GM12878 (cell line): ENCODE measurements at regions not wholly inside any gene's neighbourhood (a gene's known extent, or its start where the extent isn't known, plus 50 kb on each side); places are given as distances from the start of the nearest gene placed in this dataset.

Experiments
- ATAC-seq: fragments of 200-7000 bp; cut with Tn5 transposase; 3 replicates; pipeline ENCODE4 v1.9.1; 2020; ENCODE audit warnings: mild to moderate bottlenecking, moderate library complexity
- BruUV-seq: library from RNA; stranded (reverse); fragments of 400-500 nt; replicated peaks from 2 replicates; lab custom pipeline; 2021; lab: Mats Ljungman, UMichigan
- CTCF ChIA-PET: fragments of 300-600 bp; sonication (Branson Sonifier 250); formaldehyde crosslinking; extraction: SDS; loops from one replicate; lab custom pipeline; 2021; ENCODE audit warnings: inconsistent platforms; lab: Yijun Ruan, JAX
- POLR2A ChIA-PET: fragments of 350-600 bp; formaldehyde crosslinking; extraction: SDS; loops from one replicate; lab custom pipeline; 2021; ENCODE audit warnings: inconsistent platforms; lab: Charles Lee
- RAD21 ChIA-PET: fragments of 300-600 bp; sonication (Branson Sonifier 250); formaldehyde crosslinking; loops from one replicate; lab custom pipeline; 2023; ENCODE audit warnings: antibody characterized with exemption; ENCODE audit not compliant: unreplicated experiment; lab: Charles Lee
- SMC1A ChIA-PET: fragments of 300-600 bp; sonication (Branson Sonifier 250); formaldehyde crosslinking; loops from one replicate; lab custom pipeline; 2023; ENCODE audit not compliant: unreplicated experiment, uncharacterized antibody; lab: Charles Lee
- DNase-seq: peaks from one replicate; pipeline ENCODE4 v3.0.0-alpha.2; 2011; ENCODE audit warnings: low read depth, low spot score
- FAIRE-seq: peaks from 3 replicates; lab custom pipeline; 2011; peaks lifted over from hg19 to GRCh38; lab: Jason Lieb, UNC
- H2AFZ ChIP-seq: 2 replicates; pipeline ENCODE4 v1.6.0; 2011; ENCODE audit warnings: low read depth, low read length, control low read depth; ENCODE audit not compliant: control insufficient read depth
- H3K27ac ChIP-seq: 2 replicates; pipeline ENCODE4 v1.5.1; 2011; ENCODE audit warnings: control low read depth; ENCODE audit not compliant: control insufficient read depth, insufficient read depth
- H3K27me3 ChIP-seq, 2 experiments: replicated peaks in 1 of 2; 2 replicates each; pipeline versions ENCODE4 v1.6.0 to v1.6.1; 2011; ENCODE audit warnings: low read length in 1 of 2; ENCODE audit not compliant: control insufficient read depth in 2 of 2, insufficient read depth in 2 of 2
- H3K36me3 ChIP-seq, 2 experiments: 2 replicates each; pipeline ENCODE4 v1.5.1; 2011; ENCODE audit warnings: low read length in 1 of 2; ENCODE audit not compliant: control insufficient read depth in 2 of 2, insufficient read depth in 2 of 2
- H3K4me1 ChIP-seq: 2 replicates; pipeline ENCODE4 v1.6.1; 2011; ENCODE audit warnings: mild to moderate bottlenecking, low read length, moderate library complexity, mixed read lengths; ENCODE audit not compliant: control insufficient read depth, insufficient read depth
- H3K4me2 ChIP-seq: 2 replicates; pipeline ENCODE4 v1.6.0; 2011; ENCODE audit warnings: control low read depth; ENCODE audit not compliant: control insufficient read depth, insufficient read depth
- H3K4me3 ChIP-seq: fragments of 200-600 bp; sonication (generic); 2 replicates; pipeline ENCODE4 v1.5.1; 2016
- H3K79me2 ChIP-seq: 2 replicates; pipeline ENCODE4 v1.6.0; 2011; ENCODE audit warnings: low read length; ENCODE audit not compliant: control insufficient read depth, insufficient read depth
- H3K9ac ChIP-seq: 2 replicates; pipeline ENCODE4 v1.8.0; 2011; ENCODE audit warnings: low read length, control low read depth, mixed read lengths; ENCODE audit not compliant: control insufficient read depth, insufficient read depth
- H3K9me3 ChIP-seq: replicated peaks from 3 replicates; pipeline ENCODE4 v1.5.1; 2011; ENCODE audit warnings: mild to moderate bottlenecking, low read length; ENCODE audit not compliant: control insufficient read depth, insufficient read depth
- H4K20me1 ChIP-seq: 2 replicates; pipeline ENCODE4 v1.6.0; 2011; ENCODE audit not compliant: control insufficient read depth, insufficient read depth
- ASH2L ChIP-seq: fragments of 300-600, 200-600 bp; sonication (generic); IDR thresholded peaks from 2 replicates; pipeline ENCODE4 v1.6.1; 2017; ENCODE audit warnings: low read depth, mild to moderate bottlenecking, borderline replicate concordance
- CEBPB ChIP-seq, 2 experiments: fragments of 150-350 bp in 1 of 2; IDR thresholded peaks; 2 replicates each; pipeline ENCODE4 v1.6.1; 2012 to 2014; ENCODE audit warnings: low read depth in 2 of 2, low read length in 2 of 2, borderline replicate concordance in 1 of 2, inconsistent platforms in 1 of 2
- CEBPZ ChIP-seq: fragments of 150-350 bp; IDR thresholded peaks from 2 replicates; pipeline ENCODE4 v1.6.1; 2016; ENCODE audit warnings: low read depth, low read length
- E2F8 ChIP-seq: fragments of 450-650 bp; IDR thresholded peaks from 2 replicates; pipeline ENCODE4 v1.6.1; 2018; ENCODE audit warnings: mild to moderate bottlenecking, low read depth, moderate library complexity; ENCODE audit not compliant: partially characterized antibody
- ESRRA ChIP-seq: IDR thresholded peaks from 2 replicates; pipeline ENCODE4 v1.6.1; 2012; ENCODE audit warnings: mild to moderate bottlenecking, low read length, improper control_type of control experiment
- NR2C1 ChIP-seq: fragments of 450-650 bp; IDR thresholded peaks from 2 replicates; pipeline ENCODE4 v1.6.1; 2017; ENCODE audit warnings: antibody characterized with exemption, mild to moderate bottlenecking, moderate library complexity
- PRDM15 ChIP-seq: fragments of 450-650 bp; formaldehyde crosslinking; IDR thresholded peaks from 2 replicates; pipeline ENCODE4 v1.4.0; 2020; ENCODE audit warnings: mild to moderate bottlenecking, moderate library complexity
- RELB ChIP-seq: fragments of 450-650 bp; IDR thresholded peaks from 2 replicates; pipeline ENCODE4 v1.6.1; 2017; ENCODE audit warnings: low read depth, mild to moderate bottlenecking, moderate library complexity
- SPI1 ChIP-seq: IDR thresholded peaks from 2 replicates; pipeline ENCODE4 v1.6.1; 2011; ENCODE audit warnings: low read depth, mild to moderate bottlenecking, low read length, moderate library complexity, borderline replicate concordance; ENCODE audit not compliant: insufficient read depth
- WGBS: methylation state at CpG from one replicate; pipeline ENCODE4 v1.1.6; 2016; ENCODE audit warnings: low lambda C conversion rate; ENCODE audit not compliant: insufficient replicate concordance, insufficient coverage; ENCODE audit errors: missing lambda C conversion rate; 5-methylcytosine and 5-hydroxymethylcytosine counted together
- in situ Hi-C: fragments of 300-500 bp; cut with MboI; formaldehyde crosslinking; loops from 9 replicates; pipeline ENCODE4 v1.14.3; 2018; ENCODE audit warnings: mixed read lengths
- intact Hi-C: fragments of 100-400 bp; cut with micrococcal nuclease; formaldehyde crosslinking; loops from one replicate; pipeline ENCODE4 v1.14.2; 2022; ENCODE audit not compliant: unreplicated experiment
- TF ChIP-seq, protein P1 (sequence below): IDR thresholded peaks from 2 replicates; pipeline ENCODE4 v1.6.1; 2012; ENCODE audit warnings: low read depth, low read length, improper control_type of control experiment

DNA sequence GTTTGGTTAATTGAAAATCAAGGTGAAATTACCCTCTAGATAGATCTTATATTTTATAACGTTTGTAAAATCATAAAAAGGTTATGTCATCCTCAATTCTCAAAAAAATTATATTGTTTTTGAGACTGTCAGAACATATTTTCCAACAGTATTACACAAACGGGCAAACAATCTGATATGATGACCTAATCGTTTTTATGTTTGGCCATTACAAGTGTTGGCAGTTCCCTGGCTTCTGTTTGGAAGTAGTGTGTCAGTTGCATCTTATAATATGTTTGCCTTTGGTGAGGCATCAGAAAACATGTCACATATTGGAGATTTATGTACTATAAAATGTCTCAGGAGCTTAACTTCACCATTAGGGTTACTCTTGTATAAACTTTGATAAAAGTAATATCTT is 308.1 kb upstream of the EPHA7 start:
- no TSS peak for BruUV-seq
- Histone ChIP-seq H3K27ac (no peak overlapping the region), H3K36me3 (no peaks in the 10 kb centered on the region), H3K4me1 (no peaks in the 10 kb centered on the region), H2AFZ (no peak overlapping the region), H3K79me2 (no peaks in the 10 kb centered on the region), H3K9me3 (no peaks in the 10 kb centered on the region), H3K27me3 (no peaks in the 10 kb centered on the region), H3K4me2 (no peak overlapping the region), H3K9ac (no peak overlapping the region), H3K4me3 (no peak overlapping the region), H4K20me1 (no peaks in the 10 kb centered on the region)
- POLR2A ChIA-PET = no interaction called here
- no peak for ATAC-seq
- CTCF ChIA-PET = no interaction called here
- in situ Hi-C loops = no loop called here
- TF ChIP-seq RELB (no peak), E2F8 (no peak), NR2C1 (no peak), ESRRA (no peak), ASH2L (no peak), CEBPB (IDR thresholded peaks at IDR 0.05; ENCODE audit: borderline replicate concordance in 1 of 2, low read depth in 2 of 2, low read length in 2 of 2) (no peak), PRDM15 (CRISPR knock-in tag) (no peak), SPI1 (no peak), CEBPZ (no peak)
- TF ChIP-seq, protein P1, sequence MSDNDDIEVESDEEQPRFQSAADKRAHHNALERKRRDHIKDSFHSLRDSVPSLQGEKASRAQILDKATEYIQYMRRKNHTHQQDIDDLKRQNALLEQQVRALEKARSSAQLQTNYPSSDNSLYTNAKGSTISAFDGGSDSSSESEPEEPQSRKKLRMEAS = no peak
- no peak for FAIRE-seq
- WGBS = 0% methylated on average over 3 of the region's 3 CpGs
- SMC1A ChIA-PET = no interaction called here
- DNase-seq = no peak
- intact Hi-C loops = no loop called here
- RAD21 ChIA-PET = no interaction called here
